ENCODE measurements at regions not wholly inside any gene's neighbourhood (a gene's known extent, or its start where the extent isn't known, plus 50 kb on each side); places are given as distances from the start of the nearest gene placed in this dataset.
"Not testable (repeated sequence)": the region's sequence is repeated elsewhere in the genome, so short reads cannot be mapped to it uniquely, and the experiment has no call there.

GRCh38 chr2:17460371-17461086 is 57.7 kb downstream of the RAD51AP2 start:
- no peak for DNase-seq (ENCODE audit: low read depth, low spot score)

DNA sequence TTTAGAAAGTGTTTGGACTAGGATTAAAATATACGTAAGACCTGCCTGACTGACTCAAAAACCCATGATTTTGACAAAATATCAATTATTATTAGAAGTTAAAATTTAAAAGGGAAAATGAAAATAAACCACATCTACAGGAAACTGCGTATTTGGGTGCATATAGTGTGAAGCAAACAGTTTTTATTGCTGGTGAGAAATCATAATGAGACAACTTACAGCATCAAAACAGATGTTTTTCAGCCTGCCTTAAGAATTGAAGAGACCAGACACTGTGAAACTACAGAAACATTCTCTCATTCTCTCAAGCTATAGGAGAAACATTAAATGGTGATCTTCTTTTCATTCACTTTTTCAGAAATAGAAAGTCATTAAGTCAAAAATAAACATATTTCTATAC is 62.9 kb downstream of the RAD51AP2 start:
- no peak for DNase-seq (ENCODE audit: low read depth, low spot score)

DNA sequence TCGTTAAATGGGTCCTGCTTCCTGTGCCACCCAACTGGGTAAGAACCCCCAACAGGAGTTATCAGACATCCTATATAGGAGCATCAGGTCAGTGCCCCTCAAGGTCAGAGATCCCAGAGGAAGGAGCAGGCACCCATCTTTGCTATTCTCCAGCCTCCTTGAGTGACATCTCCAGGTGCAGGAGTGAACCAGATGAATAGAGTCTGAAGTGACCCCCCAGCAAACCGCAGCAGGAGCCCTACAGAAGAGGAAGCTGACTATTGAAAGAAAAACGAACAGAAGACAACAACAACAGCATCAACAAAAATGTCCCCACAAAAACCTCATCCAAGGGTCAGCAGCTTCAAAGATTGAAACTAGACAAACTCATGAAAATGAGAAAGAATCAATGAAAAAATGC is 72.0 kb downstream of the RAD51AP2 start:
- DNase-seq (ENCODE audit: low read depth, low spot score), result not testable (repeated sequence)

DNA sequence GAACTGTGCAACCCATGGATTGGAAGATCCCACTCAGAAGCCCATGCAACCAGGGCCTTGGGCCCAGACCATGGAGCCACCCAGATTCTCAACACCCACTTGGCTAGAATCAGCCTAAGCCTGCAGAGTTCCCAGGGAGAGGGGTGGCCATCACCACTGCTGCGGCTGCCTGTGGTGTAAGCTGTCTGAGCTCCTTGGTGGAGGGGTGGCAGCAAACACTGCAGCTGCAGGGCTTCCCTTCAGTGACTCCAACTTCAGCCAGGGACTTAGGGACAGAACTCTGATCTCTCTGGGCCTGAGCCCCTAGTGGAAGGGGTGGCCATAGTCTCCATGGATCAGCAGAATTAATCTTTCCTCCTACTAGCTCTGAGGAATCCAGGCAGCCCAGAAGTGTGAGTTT is 72.5 kb downstream of the RAD51AP2 start:
- DNase-seq (ENCODE audit: low read depth, low spot score), result no peak

- no peak for DNase-seq (ENCODE audit: low read depth, low spot score)
Observed at GRCh38 chr2:17442334-17442733, 75.9 kb downstream of the RAD51AP2 start.

DNA sequence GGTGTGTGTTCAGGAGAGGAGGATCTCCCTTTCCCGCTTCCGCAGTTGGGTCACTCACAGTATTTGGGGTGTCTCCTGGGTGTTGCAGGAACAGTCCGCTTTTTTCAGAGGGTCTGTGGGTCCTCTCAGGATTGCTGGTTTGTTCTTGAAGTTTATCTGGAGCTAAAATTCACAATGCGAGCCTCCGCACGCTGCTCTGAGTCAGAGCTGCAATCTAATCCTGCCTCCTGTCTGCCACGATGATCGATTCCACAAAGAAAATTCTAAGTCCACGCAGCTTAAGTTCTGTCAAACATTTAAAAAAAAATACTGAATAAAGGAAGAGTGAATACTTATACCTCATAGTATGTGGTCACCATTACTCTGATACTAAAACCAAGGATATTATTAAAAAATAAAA is 76.5 kb downstream of the RAD51AP2 start:
- DNase-seq (ENCODE audit: low read depth, low spot score), result no peak

- DNase-seq (ENCODE audit: low read depth, low spot score), result no peak
Observed at GRCh38 chr2:17441055-17441771, 77.0 kb downstream of the RAD51AP2 start.

GRCh38 chr2:17430326-17430725 is 87.9 kb downstream of the RAD51AP2 start:
- DNase-seq (ENCODE audit: low read depth, low spot score), result no peak

DNA sequence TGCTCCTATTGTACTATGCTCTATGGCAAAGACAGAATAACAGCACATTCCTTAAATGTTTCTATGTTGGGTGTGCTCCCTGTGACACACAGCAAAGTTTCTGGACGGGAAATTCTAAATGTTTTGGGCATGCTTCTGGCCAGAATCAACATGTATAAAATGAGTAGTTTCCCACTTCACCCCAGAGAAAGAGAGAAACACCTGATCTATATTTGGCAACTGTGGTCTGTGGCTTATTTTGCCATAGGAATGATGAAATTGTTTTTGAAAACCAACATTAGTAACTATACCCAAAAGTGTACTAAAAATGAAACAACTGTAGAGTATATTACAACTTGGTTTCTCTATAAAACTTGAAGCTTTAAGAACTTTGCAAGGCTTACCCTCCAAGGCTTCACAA is 89.1 kb downstream of the RAD51AP2 start:
- DNase-seq (ENCODE audit: low read depth, low spot score), result no peak

DNA sequence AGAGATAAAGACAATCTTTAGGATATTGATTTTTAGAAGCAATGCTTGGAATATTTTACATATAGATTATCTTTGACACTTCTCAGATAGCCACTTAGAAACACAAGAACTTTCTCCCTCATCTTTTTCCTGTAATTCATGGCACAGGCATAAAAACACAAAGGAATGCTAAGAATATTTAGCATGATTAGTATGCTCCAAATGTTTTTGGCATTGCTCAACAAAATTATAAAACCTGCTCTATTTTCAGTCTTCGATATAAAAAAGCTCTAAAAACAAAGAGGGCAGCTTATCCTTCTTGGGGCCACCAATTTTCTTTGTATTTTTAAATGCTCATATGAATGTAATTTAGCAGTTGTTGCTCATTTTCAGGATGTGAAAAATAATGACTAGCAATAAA is 90.8 kb downstream of the RAD51AP2 start:
- no peak for DNase-seq (ENCODE audit: low read depth, low spot score)

DNA sequence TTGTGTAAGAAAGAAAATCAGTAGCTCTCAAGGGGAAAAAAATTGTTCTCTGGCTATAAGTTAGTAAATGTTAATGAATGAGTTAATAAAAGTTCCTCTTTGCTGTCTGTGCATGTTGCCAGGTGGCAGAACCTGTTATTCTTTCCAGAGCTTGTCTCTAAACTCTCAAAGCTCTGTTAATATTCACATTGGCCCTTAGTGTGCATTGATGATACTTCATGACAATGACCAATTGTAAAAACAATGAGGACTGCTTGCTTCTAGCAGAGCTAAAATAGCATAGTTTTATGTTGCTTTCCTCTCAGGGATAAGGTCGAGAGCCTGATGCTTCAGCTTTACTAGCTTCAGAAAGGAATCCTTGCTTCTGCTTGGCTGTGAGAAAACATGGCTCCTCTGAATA is 91.5 kb downstream of the RAD51AP2 start:
- no peak for DNase-seq (ENCODE audit: low read depth, low spot score)

- DNase-seq (ENCODE audit: low read depth, low spot score), result no peak
Observed at GRCh38 chr2:17422061-17422460, 96.2 kb downstream of the RAD51AP2 start.

DNA sequence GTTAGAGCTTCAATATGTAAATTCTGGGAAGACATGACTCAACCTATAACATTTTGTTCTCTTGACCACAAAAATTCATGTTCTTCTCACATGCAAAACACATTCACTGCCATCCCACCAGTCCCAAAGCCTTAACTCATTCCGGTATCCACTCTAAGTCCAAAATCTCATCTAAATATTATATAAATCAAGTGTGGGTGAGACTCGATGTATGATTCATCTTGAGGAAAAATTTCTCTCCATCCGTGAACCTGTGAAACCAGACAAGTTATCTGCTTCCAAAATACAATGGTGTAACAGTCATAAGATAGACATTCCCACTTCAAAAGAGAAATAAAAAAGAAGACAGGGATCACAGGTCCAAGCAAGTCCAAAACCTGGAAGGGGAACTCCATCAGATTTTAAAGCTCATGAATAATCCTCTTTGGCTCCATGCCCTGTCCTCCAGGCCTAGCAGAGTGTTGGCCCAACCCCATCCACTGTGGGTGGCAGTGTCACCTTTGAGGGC is 101.3 kb downstream of the RAD51AP2 start:
- DNase-seq (ENCODE audit: low read depth, low spot score), result no peak

DNA sequence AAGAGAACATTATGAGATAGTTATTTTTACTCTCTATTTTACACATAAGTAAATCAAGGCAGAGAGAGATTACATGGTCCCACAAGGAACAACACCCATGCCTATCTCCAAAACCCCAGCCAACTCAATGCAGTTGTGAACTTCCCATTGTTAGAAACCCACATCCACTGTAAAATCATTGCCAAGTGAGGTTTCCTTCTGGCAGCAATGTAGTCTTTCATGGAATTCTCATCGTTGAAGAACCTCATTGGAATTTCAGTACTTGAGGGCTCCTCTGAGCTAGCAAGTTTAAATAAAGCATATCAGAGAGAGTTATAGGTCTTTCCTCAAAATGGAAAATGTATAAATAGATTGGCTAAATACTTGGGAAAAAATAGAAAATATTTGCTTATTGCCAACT is 105.2 kb downstream of the RAD51AP2 start:
- DNase-seq (ENCODE audit: low read depth, low spot score), result no peak

DNA sequence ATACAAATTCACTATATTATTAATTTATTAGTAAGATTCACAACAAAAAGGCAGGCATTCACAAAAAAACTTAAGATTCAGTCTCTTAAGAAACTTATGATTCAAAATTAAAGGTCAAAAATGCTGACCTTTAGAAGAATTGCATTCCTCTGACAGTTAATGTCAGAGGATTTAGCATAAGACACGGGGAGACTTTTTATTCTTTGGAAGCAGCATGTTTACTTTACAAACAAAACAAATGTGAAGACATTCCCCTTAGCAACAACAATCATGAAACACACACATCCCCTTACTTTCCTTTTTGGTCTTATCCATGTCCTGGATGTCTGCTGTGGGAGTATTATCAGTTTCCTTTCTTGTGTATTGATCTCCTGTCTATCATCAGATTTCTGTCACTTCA is 117.1 kb downstream of the RAD51AP2 start:
- no peak for DNase-seq (ENCODE audit: low read depth, low spot score)

GRCh38 chr2:17398770-17399169 is 119.5 kb downstream of the RAD51AP2 start:
- no peak for DNase-seq (ENCODE audit: low read depth, low spot score)

DNA sequence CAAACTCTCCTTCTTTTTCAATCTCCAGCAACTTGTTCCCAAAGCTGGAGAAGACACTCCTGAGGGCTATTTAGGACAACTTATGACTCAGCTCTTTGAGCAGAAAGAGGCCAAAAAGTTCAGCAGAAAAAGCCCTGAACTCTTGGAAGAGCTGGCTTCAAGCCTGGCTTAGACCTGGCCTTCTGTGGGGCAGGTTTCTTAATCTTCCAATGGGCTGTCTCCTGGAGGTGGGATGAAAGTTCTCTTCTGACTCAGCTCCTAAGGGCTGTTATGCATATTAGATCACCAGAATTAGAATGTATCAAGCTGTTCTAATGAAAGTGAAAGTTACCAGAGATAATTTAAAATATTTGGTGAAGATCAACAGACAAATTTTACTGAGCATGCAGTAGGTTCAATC is 129.4 kb downstream of the RAD51AP2 start:
- DNase-seq (ENCODE audit: low read depth, low spot score), result no peak

- DNase-seq (ENCODE audit: low read depth, low spot score), result no peak
Observed at GRCh38 chr2:17387591-17387990, 130.6 kb downstream of the RAD51AP2 start.

- no peak for DNase-seq (ENCODE audit: low read depth, low spot score)
Observed at GRCh38 chr2:17386771-17387170, 131.5 kb downstream of the RAD51AP2 start.

DNA sequence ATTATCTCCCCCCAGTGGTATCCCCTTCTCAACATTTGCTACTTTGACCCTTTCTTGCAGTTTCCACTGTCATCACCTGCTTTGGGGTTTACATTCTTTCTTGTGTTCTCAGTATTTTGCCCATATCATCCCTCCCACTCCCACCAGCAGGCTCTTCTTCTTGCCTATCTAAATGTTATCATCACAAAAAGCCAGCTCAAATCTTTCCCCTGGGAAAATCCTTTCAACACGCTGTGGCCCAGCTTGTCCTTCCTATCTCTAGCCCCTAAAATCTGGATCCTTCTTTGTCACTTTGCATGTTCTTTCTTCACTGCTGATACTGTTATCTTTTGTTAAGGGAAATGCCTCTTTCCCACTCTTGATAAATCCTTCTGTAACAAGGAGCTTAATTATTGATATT is 138.2 kb downstream of the RAD51AP2 start:
- no peak for DNase-seq (ENCODE audit: low read depth, low spot score)

DNA sequence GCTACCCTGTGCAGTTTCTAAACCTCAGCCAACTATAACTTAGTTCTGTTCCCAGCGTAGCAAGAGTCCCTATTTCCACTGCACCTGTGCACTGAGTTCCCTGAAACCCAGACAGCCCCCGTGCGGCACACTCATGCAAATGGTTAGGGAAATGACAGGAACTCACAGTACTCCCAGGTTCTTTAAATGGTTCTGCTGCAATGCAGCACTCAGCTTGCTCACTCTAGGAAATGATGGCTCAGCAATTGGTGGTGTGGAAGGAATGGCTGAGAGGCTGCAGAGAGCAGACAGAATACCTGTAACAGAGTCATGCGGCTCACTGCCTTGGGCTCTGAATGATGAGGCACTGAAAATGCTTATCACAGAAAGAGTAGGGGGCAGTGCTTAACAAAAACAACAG is 143.0 kb downstream of the RAD51AP2 start:
- no peak for DNase-seq (ENCODE audit: low read depth, low spot score)

- DNase-seq (ENCODE audit: low read depth, low spot score), result no peak
Observed at GRCh38 chr2:17373741-17374140, 144.5 kb downstream of the RAD51AP2 start.

GRCh38 chr2:17373041-17373440 is 145.2 kb downstream of the RAD51AP2 start:
- no peak for DNase-seq (ENCODE audit: low read depth, low spot score)

Data from activated CD4-positive, CD25-positive, alpha-beta regulatory T cell treated with anti-CD3 and anti-CD28 coated beads, Interleukin-2, amount 50 U/mL, for 16 hours (primary cell).